Osteoblast (primary cell): ENCODE measurements at regions not wholly inside any gene's neighbourhood (a gene's known extent, or its start where the extent isn't known, plus 50 kb on each side); places are given as distances from the start of the nearest gene placed in this dataset.
"Not testable (repeated sequence)": the region's sequence is repeated elsewhere in the genome, so short reads cannot be mapped to it uniquely, and the experiment has no call there.

Experiments
- DNase-seq: peaks from one replicate; pipeline ENCODE4 v3.0.0; 2011; ENCODE audit warnings: low spot score, mixed read lengths; ENCODE audit not compliant: insufficient read length; ENCODE audit errors: missing footprints
- H2AFZ ChIP-seq: 2 replicates; pipeline ENCODE4 v1.6.0; 2011; ENCODE audit warnings: mild to moderate bottlenecking, low read length
- H3K27ac ChIP-seq: 2 replicates; pipeline ENCODE4 v1.5.1; 2011; ENCODE audit warnings: mild to moderate bottlenecking, low read depth, low read length, moderate library complexity
- H3K27me3 ChIP-seq: 2 replicates; pipeline ENCODE4 v1.6.0; 2012; ENCODE audit warnings: mild to moderate bottlenecking, control low read depth, inconsistent platforms, low read length, moderate library complexity; ENCODE audit not compliant: insufficient read depth
- H3K36me3 ChIP-seq: 2 replicates; pipeline ENCODE4 v1.5.1; 2011; ENCODE audit warnings: mild to moderate bottlenecking, low read length, control low read depth, moderate library complexity; ENCODE audit not compliant: insufficient read depth
- H3K4me1 ChIP-seq: 2 replicates; pipeline ENCODE4 v1.5.1; 2011; ENCODE audit warnings: mild to moderate bottlenecking, low read length, control low read depth, moderate library complexity; ENCODE audit not compliant: insufficient read depth
- H3K4me2 ChIP-seq: 2 replicates; pipeline ENCODE4 v1.6.0; 2011; ENCODE audit warnings: mild to moderate bottlenecking, low read length; ENCODE audit not compliant: insufficient read depth
- H3K4me3 ChIP-seq: fragments of 200-600 bp; sonication (generic); 3 replicates; pipeline ENCODE4 v1.5.1; 2012; ENCODE audit warnings: mild to moderate bottlenecking, low read length, inconsistent platforms; ENCODE audit not compliant: insufficient read depth
- H3K79me2 ChIP-seq: 2 replicates; pipeline ENCODE4 v1.6.0; 2012; ENCODE audit warnings: mild to moderate bottlenecking, low read length, control low read depth, inconsistent platforms; ENCODE audit not compliant: insufficient read depth
- H3K9me3 ChIP-seq: 2 replicates; pipeline ENCODE4 v1.5.1; 2011; ENCODE audit warnings: low read depth, low read length, control low read depth
- H4K20me1 ChIP-seq: 2 replicates; pipeline ENCODE4 v1.6.0; 2012; ENCODE audit warnings: mild to moderate bottlenecking, low read length, control low read depth; ENCODE audit not compliant: insufficient read depth
- TF ChIP-seq, protein P1 (sequence below): IDR thresholded peaks from 2 replicates; pipeline ENCODE4 v1.5.1; 2011; ENCODE audit warnings: mild to moderate bottlenecking, low read depth, low read length, moderate library complexity; ENCODE audit errors: extremely low read depth

DNA sequence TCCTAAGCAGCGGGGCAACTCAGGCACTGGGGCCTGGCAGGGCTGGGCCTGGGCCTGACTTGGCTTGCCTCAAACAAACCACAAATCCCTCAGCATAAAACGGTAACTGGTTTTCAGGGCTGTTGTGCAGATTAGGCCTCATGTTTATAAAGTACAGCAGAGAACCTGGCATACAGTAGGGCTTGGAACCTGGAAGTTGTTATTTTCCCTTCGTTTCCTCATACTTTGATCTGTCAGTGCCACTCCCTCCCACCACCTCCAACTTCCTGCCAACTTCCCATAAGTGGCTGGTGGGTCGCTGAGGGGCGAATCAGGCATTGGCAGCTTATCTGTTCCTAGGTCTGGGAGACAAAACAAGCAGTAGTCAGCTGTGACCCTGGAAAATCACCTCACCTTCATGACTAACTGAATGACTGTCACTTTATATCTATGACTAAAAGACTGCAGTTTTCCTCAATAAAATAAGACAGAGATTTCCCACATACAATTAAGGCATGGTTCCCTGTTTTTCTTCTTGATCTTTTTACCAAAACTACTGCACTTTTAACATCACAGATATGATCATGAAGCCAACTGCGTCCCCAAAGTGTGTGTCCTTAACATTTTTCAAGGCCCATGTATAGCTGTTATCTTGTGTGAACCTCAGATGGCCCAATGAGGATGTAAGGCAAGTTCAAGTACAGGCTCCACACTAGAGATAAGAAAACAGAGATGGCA, 94.5 kb downstream of the TRIM69 start:
- not testable (repeated sequence) for H3K4me3 ChIP-seq, H3K27ac ChIP-seq, H3K4me2 ChIP-seq, H3K9me3 ChIP-seq, H2AFZ ChIP-seq, H3K4me1 ChIP-seq, H4K20me1 ChIP-seq, H3K27me3 ChIP-seq, H3K36me3 ChIP-seq, H3K79me2 ChIP-seq
- DNase-seq = peak; percentile 67

DNA sequence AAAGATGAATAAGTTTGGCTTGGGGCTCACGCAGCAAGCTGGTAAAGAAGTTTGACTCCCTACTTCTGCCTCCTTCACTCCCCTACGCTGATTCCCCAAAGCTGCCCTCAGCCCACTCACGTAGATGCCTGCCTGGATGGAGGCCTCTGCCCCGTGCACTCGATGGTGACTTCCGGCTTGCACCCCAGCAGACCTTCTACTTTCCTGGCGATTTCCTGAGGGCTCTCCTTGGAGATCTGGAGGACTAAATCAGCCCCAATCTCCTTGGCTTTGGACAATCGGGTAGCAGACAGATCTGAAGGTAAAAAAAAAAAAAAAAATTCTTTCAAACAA, 95.0 kb downstream of the TRIM69 start:
- H3K4me3 ChIP-seq, H3K36me3 ChIP-seq, H3K4me1 ChIP-seq, H3K27ac ChIP-seq, H3K79me2 ChIP-seq, DNase-seq, H3K27me3 ChIP-seq, H2AFZ ChIP-seq, H3K9me3 ChIP-seq, H3K4me2 ChIP-seq, H4K20me1 ChIP-seq: not testable (repeated sequence)

DNA sequence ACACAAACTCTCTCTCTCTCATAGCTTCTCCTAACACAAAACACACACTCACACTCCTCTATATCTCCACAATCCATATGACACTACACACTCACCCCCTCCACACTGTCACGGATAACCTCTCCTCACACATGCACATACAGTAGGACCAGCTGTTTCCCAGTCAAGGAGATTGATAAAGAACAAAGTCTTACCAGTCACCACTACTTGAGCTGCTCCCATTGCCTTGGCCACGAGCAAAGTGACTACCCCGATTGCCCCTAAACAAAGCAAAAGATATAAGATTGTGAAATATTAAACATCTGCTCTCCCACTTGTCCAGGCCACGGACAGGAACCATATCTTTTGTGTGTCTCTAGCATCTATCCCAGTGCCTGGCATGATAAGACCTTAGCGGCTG, 95.8 kb downstream of the TRIM69 start:
- not testable (repeated sequence) for DNase-seq, H2AFZ ChIP-seq, H3K27me3 ChIP-seq, H3K27ac ChIP-seq, H3K4me1 ChIP-seq, H3K4me2 ChIP-seq, H4K20me1 ChIP-seq, H3K9me3 ChIP-seq, H3K79me2 ChIP-seq, H3K36me3 ChIP-seq, H3K4me3 ChIP-seq

DNA sequence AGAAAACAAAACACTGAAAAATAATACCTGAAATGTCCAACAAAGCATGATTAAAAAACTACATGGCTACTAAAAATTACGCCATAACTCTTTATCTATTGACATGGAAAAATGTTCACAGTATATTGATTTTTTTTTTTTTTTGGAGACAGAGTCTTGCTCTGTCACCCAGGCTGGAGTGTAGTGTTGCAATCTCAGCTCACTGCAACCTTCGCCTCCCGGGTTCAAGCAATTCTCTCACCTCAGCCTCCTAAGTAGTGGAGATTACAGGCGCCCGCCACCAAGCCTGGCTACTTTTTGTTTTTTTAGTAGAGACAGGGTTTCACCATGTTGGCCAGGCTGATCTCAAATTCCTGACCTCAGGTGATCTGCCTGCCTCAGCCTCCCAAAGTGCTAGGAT, 96.8 kb downstream of the TRIM69 start:
- H3K4me3 ChIP-seq, H3K79me2 ChIP-seq, H3K4me2 ChIP-seq, H3K36me3 ChIP-seq, H3K27me3 ChIP-seq, DNase-seq, H4K20me1 ChIP-seq, H2AFZ ChIP-seq, H3K27ac ChIP-seq, H3K4me1 ChIP-seq, H3K9me3 ChIP-seq: not testable (repeated sequence)

DNA sequence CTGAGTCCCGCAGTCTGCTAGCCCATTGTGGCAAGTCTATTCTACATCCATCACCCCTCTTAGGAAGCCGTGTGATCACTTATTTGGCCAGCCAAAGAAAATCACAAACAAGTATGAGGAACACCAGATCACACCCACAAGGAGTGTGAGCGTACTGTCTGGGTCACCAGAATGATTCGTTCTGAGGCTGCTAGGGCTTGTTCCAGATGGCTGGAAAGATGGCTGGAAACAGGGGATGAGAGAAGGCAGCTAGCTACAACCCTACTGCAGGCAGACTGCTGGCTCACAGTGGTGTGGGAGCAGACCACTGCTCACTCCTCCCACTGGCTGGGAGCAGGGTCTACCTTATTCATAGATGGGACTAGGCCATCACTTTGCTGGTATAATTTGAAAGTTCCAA, 97.4 kb downstream of the TRIM69 start:
- not testable (repeated sequence) for H3K27me3 ChIP-seq, H3K27ac ChIP-seq, H3K36me3 ChIP-seq, H3K4me1 ChIP-seq, DNase-seq, H3K79me2 ChIP-seq, H3K4me2 ChIP-seq, H4K20me1 ChIP-seq, H3K9me3 ChIP-seq, H3K4me3 ChIP-seq, H2AFZ ChIP-seq

DNA sequence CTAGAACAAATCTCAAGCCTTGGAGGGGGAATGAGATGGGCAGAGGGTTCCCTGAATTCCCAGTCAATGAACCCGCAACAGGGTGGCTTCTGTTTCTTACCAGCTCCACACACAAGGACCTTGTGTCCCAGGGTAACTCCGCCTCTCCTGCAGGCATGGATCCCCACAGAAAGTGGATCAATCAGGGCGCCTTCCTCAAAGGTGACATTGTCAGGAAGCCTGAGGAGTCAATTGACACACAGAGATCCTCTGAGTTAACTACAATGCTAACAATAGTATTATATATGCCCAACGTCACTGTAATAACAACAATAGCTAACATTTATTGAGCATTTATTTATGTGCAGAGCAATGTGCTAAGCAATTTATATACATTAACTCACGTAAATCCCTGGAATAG, 98.8 kb downstream of the TRIM69 start:
- not testable (repeated sequence) for H3K9me3 ChIP-seq, H3K4me1 ChIP-seq, H3K4me2 ChIP-seq, H3K79me2 ChIP-seq, H4K20me1 ChIP-seq, H3K36me3 ChIP-seq, H2AFZ ChIP-seq, H3K27me3 ChIP-seq, H3K27ac ChIP-seq, H3K4me3 ChIP-seq, DNase-seq

DNA sequence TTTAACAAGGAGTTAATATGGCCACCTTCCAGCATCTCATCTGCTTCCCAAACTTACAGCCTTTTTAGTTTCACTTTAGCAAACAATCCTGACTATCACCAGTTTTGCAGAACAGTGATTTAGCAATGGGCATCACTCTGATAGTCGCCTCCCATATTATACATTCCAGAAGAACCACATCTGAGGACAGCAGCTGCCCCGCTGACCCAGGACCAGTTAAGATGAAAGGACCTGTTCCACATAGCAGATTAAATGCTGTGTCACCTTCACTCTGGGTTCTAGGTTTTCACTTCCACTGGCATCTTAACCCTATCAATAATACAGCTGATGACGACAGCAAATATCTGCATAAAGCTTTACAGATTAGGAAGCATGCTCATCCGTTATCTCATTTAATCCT, 99.8 kb downstream of the TRIM69 start:
- Histone ChIP-seq H2AFZ (no peak overlapping the region), H3K36me3 (no peaks in the 10 kb centered on the region), H3K4me2 (no peak overlapping the region), H3K4me1 (no peaks in the 10 kb centered on the region), H3K4me3 (no peak overlapping the region), H4K20me1 (no peaks in the 10 kb centered on the region), H3K27me3 (no peaks in the 10 kb centered on the region), H3K27ac (no peak overlapping the region), H3K79me2 (no peaks in the 10 kb centered on the region), H3K9me3 (no peaks in the 10 kb centered on the region)
- TF ChIP-seq, protein P1, sequence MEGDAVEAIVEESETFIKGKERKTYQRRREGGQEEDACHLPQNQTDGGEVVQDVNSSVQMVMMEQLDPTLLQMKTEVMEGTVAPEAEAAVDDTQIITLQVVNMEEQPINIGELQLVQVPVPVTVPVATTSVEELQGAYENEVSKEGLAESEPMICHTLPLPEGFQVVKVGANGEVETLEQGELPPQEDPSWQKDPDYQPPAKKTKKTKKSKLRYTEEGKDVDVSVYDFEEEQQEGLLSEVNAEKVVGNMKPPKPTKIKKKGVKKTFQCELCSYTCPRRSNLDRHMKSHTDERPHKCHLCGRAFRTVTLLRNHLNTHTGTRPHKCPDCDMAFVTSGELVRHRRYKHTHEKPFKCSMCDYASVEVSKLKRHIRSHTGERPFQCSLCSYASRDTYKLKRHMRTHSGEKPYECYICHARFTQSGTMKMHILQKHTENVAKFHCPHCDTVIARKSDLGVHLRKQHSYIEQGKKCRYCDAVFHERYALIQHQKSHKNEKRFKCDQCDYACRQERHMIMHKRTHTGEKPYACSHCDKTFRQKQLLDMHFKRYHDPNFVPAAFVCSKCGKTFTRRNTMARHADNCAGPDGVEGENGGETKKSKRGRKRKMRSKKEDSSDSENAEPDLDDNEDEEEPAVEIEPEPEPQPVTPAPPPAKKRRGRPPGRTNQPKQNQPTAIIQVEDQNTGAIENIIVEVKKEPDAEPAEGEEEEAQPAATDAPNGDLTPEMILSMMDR = no peak
- DNase-seq = no peak

DNA sequence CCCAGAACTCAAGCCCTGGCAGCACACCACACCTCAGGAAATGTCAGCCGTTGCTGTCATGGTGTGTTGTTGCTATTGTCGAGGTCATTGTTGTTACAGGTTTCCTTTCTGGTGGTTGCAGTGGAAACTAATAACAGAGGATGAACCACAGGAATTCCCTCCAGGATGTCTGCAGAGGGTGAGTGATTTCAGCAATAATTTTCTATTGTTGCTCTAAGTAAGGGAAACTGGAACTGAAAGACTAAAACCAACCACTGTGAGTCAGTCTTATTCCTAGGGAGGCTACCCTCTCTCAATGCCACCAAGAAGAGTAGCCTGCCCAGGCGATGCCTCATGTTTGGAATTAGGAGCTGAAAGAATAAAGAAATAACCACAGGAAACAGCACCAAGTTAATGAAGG, 102.6 kb downstream of the TRIM69 start:
- H3K79me2 ChIP-seq, H3K27ac ChIP-seq, H3K4me3 ChIP-seq, DNase-seq, H3K9me3 ChIP-seq, H3K36me3 ChIP-seq, H3K27me3 ChIP-seq, H4K20me1 ChIP-seq, H2AFZ ChIP-seq, H3K4me1 ChIP-seq: not testable (repeated sequence)
- peak overlapping the region; percentile 43 for H3K4me2 ChIP-seq
